SU-DHL-6 (cell line): ENCODE measurements at regions not wholly inside any gene's neighbourhood (a gene's known extent, or its start where the extent isn't known, plus 50 kb on each side); places are given as distances from the start of the nearest gene placed in this dataset.
"Not testable (repeated sequence)": the region's sequence is repeated elsewhere in the genome, so short reads cannot be mapped to it uniquely, and the experiment has no call there.

Experiments
- H2AFZ ChIP-seq: fragments of 200-600 bp; sonication (generic); 2 replicates; pipeline ENCODE4 v1.6.1; 2014; ENCODE audit warnings: low read depth, mild to moderate bottlenecking, moderate library complexity, mixed read lengths, antibody characterized with exemption, low read length; ENCODE audit not compliant: severe bottlenecking
- H3F3A ChIP-seq: fragments of 200-600 bp; shearing (Covaris generic); 2 replicates; pipeline ENCODE4 v1.6.0; 2016; ENCODE audit warnings: antibody characterized with exemption, mild to moderate bottlenecking; ENCODE audit not compliant: insufficient read depth
- H3K27ac ChIP-seq: fragments of 200-600 bp; sonication (generic); 2 replicates; pipeline ENCODE4 v1.5.1; 2016; ENCODE audit warnings: low read depth, mild to moderate bottlenecking, low read length, moderate library complexity, mixed read lengths
- H3K27me3 ChIP-seq: fragments of 200-600 bp; sonication (generic), shearing (Covaris generic); 2 replicates; pipeline ENCODE4 v1.6.0; 2014; ENCODE audit warnings: mild to moderate bottlenecking, low read length
- H3K36me3 ChIP-seq: fragments of 200-600 bp; sonication (generic); 2 replicates; pipeline ENCODE4 v1.6.1; 2014; ENCODE audit warnings: mild to moderate bottlenecking, low read length, mixed read lengths
- H3K4me2 ChIP-seq: fragments of 300-600, 200-600 bp; shearing (Covaris generic), sonication (generic); 2 replicates; pipeline ENCODE4 v1.6.0; 2014; ENCODE audit warnings: low read length, low read depth, mild to moderate bottlenecking; ENCODE audit not compliant: poor library complexity, severe bottlenecking
- H3K4me3 ChIP-seq: fragments of 200-600 bp; sonication (generic); 2 replicates; pipeline ENCODE4 v1.5.1; 2014; ENCODE audit warnings: antibody characterized with exemption, low read length, mild to moderate bottlenecking, mixed read lengths; ENCODE audit not compliant: insufficient read depth, poor library complexity, severe bottlenecking
- H3K79me2 ChIP-seq: fragments of 200-600 bp; sonication (generic); 2 replicates; pipeline ENCODE4 v1.6.1; 2014; ENCODE audit warnings: mild to moderate bottlenecking, low read length, moderate library complexity; ENCODE audit not compliant: insufficient read depth
- H3K9ac ChIP-seq: fragments of 200-600 bp; sonication (generic); 2 replicates; pipeline ENCODE4 v1.7.0; 2014; ENCODE audit warnings: mild to moderate bottlenecking, low read length
- H3K9me2 ChIP-seq: fragments of 200-600 bp; sonication (generic); replicated peaks from 2 replicates; pipeline ENCODE4 v1.6.1; 2014; ENCODE audit warnings: low read length; ENCODE audit not compliant: insufficient read depth
- H3K9me3 ChIP-seq: fragments of 200-600 bp; sonication (generic); 2 replicates; pipeline ENCODE4 v1.6.1; 2014; ENCODE audit warnings: low read length, mixed read lengths; ENCODE audit not compliant: insufficient read depth
- H4K20me1 ChIP-seq: fragments of 200-600 bp; sonication (generic); 2 replicates; pipeline ENCODE4 v1.6.1; 2014; ENCODE audit warnings: low read depth, mild to moderate bottlenecking, antibody characterized with exemption, low read length, moderate library complexity, mixed read lengths

- not testable (repeated sequence) for H3K9me3 ChIP-seq, H3K9me2 ChIP-seq, H3F3A ChIP-seq, H3K27ac ChIP-seq, H3K4me2 ChIP-seq, H3K4me3 ChIP-seq, H3K27me3 ChIP-seq, H4K20me1 ChIP-seq, H3K79me2 ChIP-seq, H2AFZ ChIP-seq, H3K36me3 ChIP-seq, H3K9ac ChIP-seq
Measured at GRCh38 chr1:223949944-223950343, 104.2 kb upstream of the TP53BP2 start.

GRCh38 chr1:223948041-223948440 lies 102.3 kb upstream of the TP53BP2 start:
- not testable (repeated sequence) for H3K27ac ChIP-seq, H3K79me2 ChIP-seq, H3K9me3 ChIP-seq, H3K9ac ChIP-seq, H3F3A ChIP-seq, H3K4me2 ChIP-seq, H2AFZ ChIP-seq, H4K20me1 ChIP-seq, H3K4me3 ChIP-seq, H3K36me3 ChIP-seq, H3K27me3 ChIP-seq, H3K9me2 ChIP-seq

- not testable (repeated sequence) for H3K36me3 ChIP-seq, H3K27me3 ChIP-seq, H3F3A ChIP-seq, H3K4me2 ChIP-seq, H3K4me3 ChIP-seq, H4K20me1 ChIP-seq, H3K9ac ChIP-seq, H3K9me3 ChIP-seq, H3K9me2 ChIP-seq, H3K79me2 ChIP-seq, H3K27ac ChIP-seq, H2AFZ ChIP-seq
Measured at GRCh38 chr1:223936592-223936991, 90.8 kb upstream of the TP53BP2 start.

GRCh38 chr1:223931476-223931875 lies 85.7 kb upstream of the TP53BP2 start:
- H3K4me3 ChIP-seq, H4K20me1 ChIP-seq, H3K27ac ChIP-seq, H3K27me3 ChIP-seq, H3K79me2 ChIP-seq, H3K9me2 ChIP-seq, H3K9me3 ChIP-seq, H2AFZ ChIP-seq, H3K9ac ChIP-seq, H3K36me3 ChIP-seq, H3K4me2 ChIP-seq, H3F3A ChIP-seq: not testable (repeated sequence)

- not testable (repeated sequence) for H3K36me3 ChIP-seq, H4K20me1 ChIP-seq, H3K4me2 ChIP-seq, H3K4me3 ChIP-seq, H3K9me3 ChIP-seq, H3K9ac ChIP-seq, H2AFZ ChIP-seq, H3F3A ChIP-seq, H3K9me2 ChIP-seq, H3K27me3 ChIP-seq, H3K27ac ChIP-seq, H3K79me2 ChIP-seq
Measured at GRCh38 chr1:223920805-223921204, 75.1 kb upstream of the TP53BP2 start.

- not testable (repeated sequence) for H3K27me3 ChIP-seq, H3K79me2 ChIP-seq, H3F3A ChIP-seq, H3K9me3 ChIP-seq, H3K4me2 ChIP-seq, H4K20me1 ChIP-seq, H3K27ac ChIP-seq, H3K9ac ChIP-seq, H2AFZ ChIP-seq, H3K36me3 ChIP-seq, H3K4me3 ChIP-seq, H3K9me2 ChIP-seq
Measured at GRCh38 chr1:223915476-223915875, 69.7 kb upstream of the TP53BP2 start.

- not testable (repeated sequence) for H3K9me3 ChIP-seq, H3K27me3 ChIP-seq, H2AFZ ChIP-seq, H4K20me1 ChIP-seq, H3K79me2 ChIP-seq, H3K36me3 ChIP-seq, H3K4me3 ChIP-seq, H3K9ac ChIP-seq, H3K9me2 ChIP-seq, H3F3A ChIP-seq, H3K4me2 ChIP-seq, H3K27ac ChIP-seq
Measured at GRCh38 chr1:223913715-223914114, 68.0 kb upstream of the TP53BP2 start.

- H3K4me3 ChIP-seq, H3K9me3 ChIP-seq, H3K9ac ChIP-seq, H3K79me2 ChIP-seq, H3F3A ChIP-seq, H2AFZ ChIP-seq, H3K4me2 ChIP-seq, H4K20me1 ChIP-seq, H3K27ac ChIP-seq, H3K9me2 ChIP-seq, H3K27me3 ChIP-seq, H3K36me3 ChIP-seq: not testable (repeated sequence)
Measured at GRCh38 chr1:223907943-223908587, 62.3 kb upstream of the TP53BP2 start.
